Upper lobe of left lung (tissue), 4 donors: ENCODE measurements at regions not wholly inside any gene's neighbourhood (a gene's known extent, or its start where the extent isn't known, plus 50 kb on each side); places are given as distances from the start of the nearest gene placed in this dataset.

Experiments used
- EP300 ChIP-seq, 4 donors: sonication (generic); formaldehyde crosslinking; IDR thresholded peaks; one replicate each; pipeline ENCODE4 v1.5.1; 2017; ENCODE audit warnings: antibody characterized with exemption in 4 of 4, control low read depth in 2 of 4
- POLR2A ChIP-seq, 4 donors: fragments of 450-650 bp; IDR thresholded peaks; one replicate each; pipeline ENCODE4 v1.5.1; 2016 to 2017; ENCODE audit warnings: antibody characterized with exemption in 4 of 4, mild to moderate bottlenecking in 2 of 4
- POLR2AphosphoS5 ChIP-seq, 2 donors: sonication (generic); formaldehyde crosslinking; IDR thresholded peaks; one replicate each; pipeline ENCODE4 v1.5.1; 2017; ENCODE audit warnings: antibody characterized with exemption in 2 of 2
- TF ChIP-seq, protein P1 (sequence below), 6 experiments: fragments of 450-650 bp in 4 of 6; fragments of 200-600 bp in 2 of 6; sonication (generic) in 2 of 6; IDR thresholded peaks; one replicate each; pipeline ENCODE4 v1.5.1; 2016 to 2019; ENCODE audit warnings: antibody characterized with exemption in 6 of 6

DNA sequence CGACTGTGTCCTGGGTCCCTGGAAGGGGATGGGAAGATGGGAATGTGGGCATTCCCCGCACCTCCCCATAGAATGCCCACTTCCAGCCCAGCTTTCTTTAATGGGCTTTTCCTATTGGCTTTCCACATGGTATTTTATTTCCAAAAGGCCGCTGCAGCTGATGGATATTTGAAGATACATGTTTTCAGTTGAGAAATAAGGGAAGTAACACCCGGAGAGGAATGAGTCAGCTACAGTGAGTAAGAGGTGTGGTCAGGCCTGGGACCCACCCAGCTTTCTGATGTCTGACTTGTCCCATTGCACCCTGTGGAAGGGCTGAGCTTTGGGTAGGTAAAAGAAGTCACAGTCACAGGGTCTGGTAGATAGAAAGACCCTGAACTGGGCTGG, 476.9 kb downstream of the MIAT start:
- TF ChIP-seq, protein P1, sequence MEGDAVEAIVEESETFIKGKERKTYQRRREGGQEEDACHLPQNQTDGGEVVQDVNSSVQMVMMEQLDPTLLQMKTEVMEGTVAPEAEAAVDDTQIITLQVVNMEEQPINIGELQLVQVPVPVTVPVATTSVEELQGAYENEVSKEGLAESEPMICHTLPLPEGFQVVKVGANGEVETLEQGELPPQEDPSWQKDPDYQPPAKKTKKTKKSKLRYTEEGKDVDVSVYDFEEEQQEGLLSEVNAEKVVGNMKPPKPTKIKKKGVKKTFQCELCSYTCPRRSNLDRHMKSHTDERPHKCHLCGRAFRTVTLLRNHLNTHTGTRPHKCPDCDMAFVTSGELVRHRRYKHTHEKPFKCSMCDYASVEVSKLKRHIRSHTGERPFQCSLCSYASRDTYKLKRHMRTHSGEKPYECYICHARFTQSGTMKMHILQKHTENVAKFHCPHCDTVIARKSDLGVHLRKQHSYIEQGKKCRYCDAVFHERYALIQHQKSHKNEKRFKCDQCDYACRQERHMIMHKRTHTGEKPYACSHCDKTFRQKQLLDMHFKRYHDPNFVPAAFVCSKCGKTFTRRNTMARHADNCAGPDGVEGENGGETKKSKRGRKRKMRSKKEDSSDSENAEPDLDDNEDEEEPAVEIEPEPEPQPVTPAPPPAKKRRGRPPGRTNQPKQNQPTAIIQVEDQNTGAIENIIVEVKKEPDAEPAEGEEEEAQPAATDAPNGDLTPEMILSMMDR (IDR thresholded peaks at IDR 0.05): no peak
- TF ChIP-seq POLR2A (IDR thresholded peaks at IDR 0.05) (no peak), EP300 (IDR thresholded peaks at IDR 0.05) (no peak), POLR2AphosphoS5 (IDR thresholded peaks at IDR 0.05) (no peak)
